MM.1S (cell line): ENCODE measurements at regions not wholly inside any gene's neighbourhood (a gene's known extent, or its start where the extent isn't known, plus 50 kb on each side); places are given as distances from the start of the nearest gene placed in this dataset.

Source experiments
- DNase-seq: peaks from one replicate; pipeline ENCODE4 v3.0.0-alpha.2; 2015
- H2AFZ ChIP-seq: fragments of 300-600 bp; sonication (generic); 2 replicates; pipeline ENCODE4 v1.6.0; 2016; ENCODE audit warnings: antibody characterized with exemption, low read length
- H3F3A ChIP-seq: fragments of 300-600 bp; sonication (generic); 2 replicates; pipeline ENCODE4 v1.6.1; 2016; ENCODE audit warnings: mild to moderate bottlenecking, antibody characterized with exemption, low read length, moderate library complexity, mixed read lengths; ENCODE audit not compliant: insufficient read depth
- H3K27ac ChIP-seq: fragments of 300-600 bp; sonication (generic); 2 replicates; pipeline ENCODE4 v1.5.1; 2016; ENCODE audit warnings: mild to moderate bottlenecking, low read length
- H3K27me3 ChIP-seq: fragments of 300-600 bp; sonication (generic); replicated peaks from 2 replicates; pipeline ENCODE4 v1.6.0; 2016; ENCODE audit warnings: low read length; ENCODE audit not compliant: insufficient read depth
- H3K36me3 ChIP-seq: fragments of 300-600 bp; sonication (generic); replicated peaks from 2 replicates; pipeline ENCODE4 v1.6.1; 2016; ENCODE audit warnings: mild to moderate bottlenecking, low read length, mixed read lengths; ENCODE audit not compliant: insufficient read depth
- H3K4me1 ChIP-seq: fragments of 300-600 bp; sonication (generic); 2 replicates; pipeline ENCODE4 v1.6.1; 2016; ENCODE audit warnings: low read length, mixed read lengths
- H3K4me2 ChIP-seq: fragments of 300-600 bp; sonication (generic); 2 replicates; pipeline ENCODE4 v1.6.0; 2016; ENCODE audit warnings: low read depth, low read length
- H3K4me3 ChIP-seq: fragments of 300-600 bp; sonication (generic); 2 replicates; pipeline ENCODE4 v1.5.1; 2016; ENCODE audit warnings: low read length, mixed read lengths
- H3K79me2 ChIP-seq: fragments of 300-600 bp; sonication (generic); 2 replicates; pipeline ENCODE4 v1.6.1; 2016; ENCODE audit warnings: mixed run types, low read length, mixed read lengths
- H3K9ac ChIP-seq: fragments of 300-600 bp; sonication (generic); 2 replicates; pipeline ENCODE4 v1.6.1; 2016; ENCODE audit warnings: low read length, mixed read lengths
- H3K9me2 ChIP-seq: fragments of 300-600 bp; sonication (generic); replicated peaks from 2 replicates; pipeline ENCODE4 v1.6.1; 2016; ENCODE audit warnings: mild to moderate bottlenecking, low read length, mixed read lengths; ENCODE audit not compliant: insufficient read depth
- H3K9me3 ChIP-seq: fragments of 300-600 bp; sonication (generic); replicated peaks from 2 replicates; pipeline ENCODE4 v1.6.1; 2016; ENCODE audit warnings: mild to moderate bottlenecking, low read length, mixed read lengths; ENCODE audit not compliant: insufficient read depth
- H4K20me1 ChIP-seq: fragments of 300-600 bp; sonication (generic); 2 replicates; pipeline ENCODE4 v1.6.1; 2016; ENCODE audit warnings: mild to moderate bottlenecking, low read length, moderate library complexity, mixed read lengths; ENCODE audit not compliant: insufficient read depth
- EZH2 ChIP-seq: fragments of 300-600 bp; sonication (generic); optimal IDR thresholded peaks from 2 replicates; pipeline ENCODE3; 2017; ENCODE audit warnings: low read depth, mild to moderate bottlenecking, antibody characterized with exemption, low read length, mixed read lengths
- EZH2phosphoT487 ChIP-seq: fragments of 300-600 bp; sonication (generic); IDR thresholded peaks from 2 replicates; pipeline ENCODE4 v1.6.1; 2018; ENCODE audit warnings: antibody characterized with exemption, low read length
- TF ChIP-seq, protein P1 (sequence below): fragments of 300-600 bp; sonication (generic); IDR thresholded peaks from 2 replicates; pipeline ENCODE4 v1.5.1; 2016; ENCODE audit warnings: antibody characterized with exemption, low read length, mixed read lengths

DNA sequence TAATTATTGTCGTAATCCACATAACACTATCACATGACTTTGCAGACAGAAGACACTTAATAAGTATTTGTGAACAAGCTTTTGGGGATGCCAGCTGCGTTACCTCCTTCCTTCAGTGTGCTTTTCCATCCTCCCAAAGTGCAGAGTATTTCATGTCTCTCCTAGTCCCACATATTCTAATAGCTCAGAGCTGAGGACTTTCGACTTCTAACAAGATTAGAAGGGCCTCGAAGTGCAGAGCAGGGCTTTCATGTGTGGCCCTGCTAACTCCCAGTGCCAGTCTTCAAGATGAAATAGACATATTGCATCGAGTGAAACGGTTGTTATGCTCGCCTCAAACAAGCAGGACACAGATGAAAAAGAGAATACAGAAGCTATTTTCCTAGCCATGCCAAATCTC lies 125.7 kb upstream of the RNF32 start:
- Histone ChIP-seq H3K4me2 (no peak overlapping the region), H3K9me2 (no peaks in the 10 kb centered on the region), H3K4me1 (no peaks in the 10 kb centered on the region), H3F3A (no peaks in the 10 kb centered on the region), H3K9ac (no peak overlapping the region), H3K4me3 (no peak overlapping the region), H3K79me2 (no peaks in the 10 kb centered on the region), H4K20me1 (no peaks in the 10 kb centered on the region), H3K9me3 (no peaks in the 10 kb centered on the region), H2AFZ (no peak overlapping the region), H3K27ac (no peak overlapping the region), H3K27me3 (peaks cover 11% of the 10 kb centered on the region), H3K36me3 (no peaks in the 10 kb centered on the region)
- no peak for DNase-seq
- TF ChIP-seq EZH2 = no peak
- TF ChIP-seq, protein P1, sequence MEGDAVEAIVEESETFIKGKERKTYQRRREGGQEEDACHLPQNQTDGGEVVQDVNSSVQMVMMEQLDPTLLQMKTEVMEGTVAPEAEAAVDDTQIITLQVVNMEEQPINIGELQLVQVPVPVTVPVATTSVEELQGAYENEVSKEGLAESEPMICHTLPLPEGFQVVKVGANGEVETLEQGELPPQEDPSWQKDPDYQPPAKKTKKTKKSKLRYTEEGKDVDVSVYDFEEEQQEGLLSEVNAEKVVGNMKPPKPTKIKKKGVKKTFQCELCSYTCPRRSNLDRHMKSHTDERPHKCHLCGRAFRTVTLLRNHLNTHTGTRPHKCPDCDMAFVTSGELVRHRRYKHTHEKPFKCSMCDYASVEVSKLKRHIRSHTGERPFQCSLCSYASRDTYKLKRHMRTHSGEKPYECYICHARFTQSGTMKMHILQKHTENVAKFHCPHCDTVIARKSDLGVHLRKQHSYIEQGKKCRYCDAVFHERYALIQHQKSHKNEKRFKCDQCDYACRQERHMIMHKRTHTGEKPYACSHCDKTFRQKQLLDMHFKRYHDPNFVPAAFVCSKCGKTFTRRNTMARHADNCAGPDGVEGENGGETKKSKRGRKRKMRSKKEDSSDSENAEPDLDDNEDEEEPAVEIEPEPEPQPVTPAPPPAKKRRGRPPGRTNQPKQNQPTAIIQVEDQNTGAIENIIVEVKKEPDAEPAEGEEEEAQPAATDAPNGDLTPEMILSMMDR = no peak
- no peak for TF ChIP-seq EZH2phosphoT487

DNA sequence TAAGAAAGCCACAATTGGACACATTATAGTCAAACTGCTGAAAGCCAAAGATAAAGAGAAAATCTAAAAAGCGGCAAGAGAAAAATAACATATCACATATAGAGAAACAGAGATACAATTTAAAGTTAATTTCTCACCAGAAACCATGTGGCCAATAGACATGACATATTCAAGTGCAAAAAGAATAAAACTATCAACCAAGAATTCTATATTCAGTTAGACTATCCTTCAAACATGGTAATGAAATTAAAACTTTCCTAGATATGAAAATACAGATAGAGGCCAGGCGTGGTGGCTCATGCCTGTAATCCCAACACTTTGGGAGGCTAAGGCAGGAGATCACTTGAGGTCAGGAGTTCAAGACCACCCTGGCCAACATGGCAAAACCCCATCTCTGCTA lies 129.1 kb upstream of the RNF32 start:
- Histone ChIP-seq H3K27ac (no peak overlapping the region), H3K79me2 (no peaks in the 10 kb centered on the region), H3K36me3 (no peaks in the 10 kb centered on the region), H3K9ac (no peak overlapping the region), H3F3A (no peaks in the 10 kb centered on the region), H3K9me2 (no peaks in the 10 kb centered on the region), H3K4me1 (no peaks in the 10 kb centered on the region), H2AFZ (no peak overlapping the region), H3K9me3 (no peaks in the 10 kb centered on the region), H3K4me2 (no peak overlapping the region), H3K4me3 (no peak overlapping the region), H4K20me1 (no peaks in the 10 kb centered on the region), H3K27me3 (peaks cover 14% of the 10 kb centered on the region)
- DNase-seq = no peak
- TF ChIP-seq, protein P1 = no peak
- TF ChIP-seq EZH2 (no peak), EZH2phosphoT487 (no peak)

DNA sequence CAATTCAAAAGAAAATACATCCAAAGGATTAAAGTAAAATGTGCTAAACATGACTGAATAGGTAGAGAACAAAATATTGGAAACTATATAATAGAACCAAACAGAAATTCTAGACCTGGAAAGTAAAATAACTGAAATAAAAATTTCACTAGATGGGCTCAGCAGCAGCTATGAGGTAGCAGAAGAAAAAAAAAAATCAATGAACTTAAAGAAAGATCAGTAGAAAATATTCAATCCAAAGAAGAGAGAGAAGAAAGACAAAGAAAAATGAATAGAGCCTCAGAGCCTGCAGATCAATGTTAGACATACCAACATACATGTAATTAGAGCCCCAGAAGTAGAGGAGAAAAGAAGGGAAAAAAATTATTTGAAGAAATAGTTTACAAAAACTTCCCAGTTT lies 129.6 kb upstream of the RNF32 start:
- no peaks in the 10 kb centered on the region for H3K79me2 ChIP-seq
- H3K4me1 ChIP-seq = no peaks in the 10 kb centered on the region
- peaks cover 14% of the 10 kb centered on the region for H3K27me3 ChIP-seq
- no peak overlapping the region for H3K27ac ChIP-seq
- H3K9ac ChIP-seq = no peak overlapping the region
- no peak overlapping the region for H3K4me3 ChIP-seq
- H3K9me2 ChIP-seq = no peaks in the 10 kb centered on the region
- H4K20me1 ChIP-seq = no peaks in the 10 kb centered on the region
- TF ChIP-seq EZH2 (no peak), EZH2phosphoT487 (no peak)
- TF ChIP-seq, protein P1 = no peak
- no peaks in the 10 kb centered on the region for H3F3A ChIP-seq
- no peaks in the 10 kb centered on the region for H3K36me3 ChIP-seq
- no peaks in the 10 kb centered on the region for H3K9me3 ChIP-seq
- no peak for DNase-seq
- H2AFZ ChIP-seq = no peak overlapping the region
- no peak overlapping the region for H3K4me2 ChIP-seq
